ENCODE measurements at regions not wholly inside any gene's neighbourhood (a gene's known extent, or its start where the extent isn't known, plus 50 kb on each side); places are given as distances from the start of the nearest gene placed in this dataset.

DNA sequence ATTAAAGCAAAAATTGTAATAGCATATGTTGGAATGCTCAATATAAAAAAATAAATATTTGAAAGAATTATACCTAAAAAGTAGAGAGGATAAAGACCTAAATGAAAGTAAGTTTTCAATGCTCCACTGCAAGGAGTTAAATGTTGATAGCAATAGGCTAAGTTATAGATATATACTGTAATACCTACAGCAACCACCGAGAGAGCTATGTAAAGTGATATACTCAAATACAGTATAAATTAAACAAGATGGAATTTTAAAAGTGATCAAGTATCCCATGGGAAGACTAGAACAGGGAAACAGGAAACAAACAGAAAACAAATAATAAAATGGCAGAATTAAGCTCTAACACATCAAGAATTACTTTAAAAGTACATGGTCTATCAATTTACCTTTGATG lies 73.9 kb downstream of the CASP3 start:
- Histone ChIP-seq H3K4me3 (ENCODE audit: low read depth, low read length) (no peak overlapping the region), H3K36me3 (ENCODE audit: insufficient read depth) (no peaks in the 10 kb centered on the region), H3K27ac (ENCODE audit: low read depth) (no peak overlapping the region), H3K4me1 (ENCODE audit: insufficient read depth) (no peaks in the 10 kb centered on the region)
- DNase-seq (ENCODE audit: extremely low spot score), result no peak
- 32% methylated on average over 1 of the region's 1 CpG for WGBS

- Histone ChIP-seq H3K4me1 (ENCODE audit: insufficient read depth) (no peaks in the 10 kb centered on the region), H3K27ac (ENCODE audit: low read depth) (no peak overlapping the region), H3K4me3 (ENCODE audit: low read depth, low read length) (no peak overlapping the region), H3K36me3 (ENCODE audit: insufficient read depth) (no peaks in the 10 kb centered on the region)
- DNase-seq (ENCODE audit: extremely low spot score), result no peak
- 61% methylated on average over 5 of the region's 5 CpGs for WGBS
Observed at GRCh38 chr4:184574861-184575260, 74.4 kb downstream of the CASP3 start.

GRCh38 chr4:184573701-184574100 lies 75.5 kb downstream of the CASP3 start:
- Histone ChIP-seq H3K27ac (ENCODE audit: low read depth) (no peak overlapping the region), H3K36me3 (ENCODE audit: insufficient read depth) (no peaks in the 10 kb centered on the region), H3K4me3 (ENCODE audit: low read depth, low read length) (no peak overlapping the region), H3K4me1 (ENCODE audit: insufficient read depth) (no peaks in the 10 kb centered on the region)
- DNase-seq (ENCODE audit: extremely low spot score), result no peak
- WGBS, result 80% methylated on average over 2 of the region's 2 CpGs

- 65% methylated on average over 6 of the region's 6 CpGs for WGBS
- DNase-seq (ENCODE audit: extremely low spot score), result no peak
- no peak overlapping the region for H3K4me3 ChIP-seq (ENCODE audit: low read depth, low read length)
- no peaks in the 10 kb centered on the region for H3K4me1 ChIP-seq (ENCODE audit: insufficient read depth)
- no peaks in the 10 kb centered on the region for H3K36me3 ChIP-seq (ENCODE audit: insufficient read depth)
- no peak overlapping the region for H3K27ac ChIP-seq (ENCODE audit: low read depth)
Observed at GRCh38 chr4:184568770-184569169, 80.5 kb downstream of the CASP3 start.

- H3K36me3 ChIP-seq (ENCODE audit: insufficient read depth), result no peaks in the 10 kb centered on the region
- H3K4me3 ChIP-seq (ENCODE audit: low read depth, low read length), result no peak overlapping the region
- H3K4me1 ChIP-seq (ENCODE audit: insufficient read depth), result no peaks in the 10 kb centered on the region
- no peak overlapping the region for H3K27ac ChIP-seq (ENCODE audit: low read depth)
- DNase-seq (ENCODE audit: extremely low spot score), result no peak
- WGBS, result 91% methylated on average over 3 of the region's 3 CpGs
Observed at GRCh38 chr4:184563621-184564020, 85.6 kb downstream of the CASP3 start.

DNA sequence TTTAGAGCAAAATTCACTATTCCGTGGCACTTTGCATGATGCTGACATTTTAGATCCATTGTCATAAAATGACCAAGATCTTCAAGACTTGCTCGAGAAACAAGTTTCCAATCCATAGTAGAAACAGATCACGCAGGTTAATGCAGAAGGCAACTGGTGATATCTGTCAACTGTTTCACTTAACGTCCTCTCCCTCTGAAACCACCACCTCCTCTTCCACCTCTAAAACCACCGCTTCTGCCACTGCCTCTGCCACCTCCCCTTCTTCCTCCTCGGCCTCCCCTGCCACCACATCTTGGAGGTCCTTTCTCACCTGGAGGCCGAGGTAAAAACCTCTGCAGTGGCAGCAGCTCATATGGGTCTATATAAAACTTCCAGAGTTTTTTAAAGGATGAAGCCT lies 84.6 kb upstream of the IRF2 start:
- Histone ChIP-seq H3K27ac (ENCODE audit: low read depth) (no peak overlapping the region), H3K4me1 (ENCODE audit: insufficient read depth) (no peaks in the 10 kb centered on the region), H3K36me3 (ENCODE audit: insufficient read depth) (no peaks in the 10 kb centered on the region), H3K4me3 (ENCODE audit: low read depth, low read length) (no peak overlapping the region)
- no peak for DNase-seq (ENCODE audit: extremely low spot score)
- 72% methylated on average over 7 of the region's 7 CpGs for WGBS

DNA sequence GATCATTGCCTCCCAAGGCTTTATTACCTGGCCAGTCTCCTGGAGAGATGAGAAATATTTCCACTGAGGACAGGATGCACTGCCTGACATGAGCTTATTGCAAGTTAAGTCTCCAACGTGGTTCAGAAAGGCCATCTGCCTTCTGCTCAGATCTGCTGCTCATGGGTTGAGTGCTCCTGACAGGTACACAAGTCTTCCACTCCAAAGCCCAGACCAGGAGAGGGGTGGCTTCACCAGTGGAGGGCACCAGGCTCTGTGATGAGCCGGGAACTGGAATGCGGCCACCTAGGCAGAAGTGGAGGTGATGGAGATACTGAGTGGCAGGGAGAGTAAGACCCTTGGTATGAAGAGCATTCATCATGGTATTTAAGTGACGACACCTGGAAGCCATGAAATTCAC lies 79.5 kb upstream of the IRF2 start:
- H3K4me1 ChIP-seq (ENCODE audit: insufficient read depth), result no peaks in the 10 kb centered on the region
- no peak for DNase-seq (ENCODE audit: extremely low spot score)
- 77% methylated on average over 4 of the region's 4 CpGs for whole genome bisulfite sequencing

GRCh38 chr4:184550476-184550875 lies 76.1 kb upstream of the IRF2 start:
- H3K4me1 ChIP-seq (ENCODE audit: insufficient read depth), result no peaks in the 10 kb centered on the region
- no peak for DNase-seq (ENCODE audit: extremely low spot score)
- no peaks in the 10 kb centered on the region for H3K36me3 ChIP-seq (ENCODE audit: insufficient read depth)
- 32% methylated on average over 3 of the region's 3 CpGs for WGBS
- no peak overlapping the region for H3K4me3 ChIP-seq (ENCODE audit: low read depth, low read length)
- no peak overlapping the region for H3K27ac ChIP-seq (ENCODE audit: low read depth)

More for the DNA sequence above, 79.5 kb upstream of the IRF2 start:
- Histone ChIP-seq H3K36me3 (ENCODE audit: insufficient read depth) (no peaks in the 10 kb centered on the region), H3K27ac (ENCODE audit: low read depth) (no peak overlapping the region), H3K4me3 (ENCODE audit: low read depth, low read length) (no peak overlapping the region)

- no peak for DNase-seq (ENCODE audit: extremely low spot score)
- H3K36me3 ChIP-seq (ENCODE audit: insufficient read depth), result no peaks in the 10 kb centered on the region
- no peak overlapping the region for H3K27ac ChIP-seq (ENCODE audit: low read depth)
- no peaks in the 10 kb centered on the region for H3K4me1 ChIP-seq (ENCODE audit: insufficient read depth)
- H3K4me3 ChIP-seq (ENCODE audit: low read depth, low read length), result no peak overlapping the region
- 63% methylated on average over 20 of the region's 20 CpGs for WGBS
Observed at GRCh38 chr4:184548648-184549341, 74.4 kb upstream of the IRF2 start.

GRCh38 chr4:184548316-184548647 lies 73.9 kb upstream of the IRF2 start:
- WGBS, result 48% methylated on average over 5 of the region's 5 CpGs
- DNase-seq (ENCODE audit: extremely low spot score), result no peak
- H3K4me3 ChIP-seq (ENCODE audit: low read depth, low read length), result no peak overlapping the region

GRCh38 chr4:184544788-184545409 lies 70.5 kb upstream of the IRF2 start:
- 60% methylated on average over 4 of the region's 4 CpGs for WGBS
- Histone ChIP-seq H3K4me1 (ENCODE audit: insufficient read depth) (no peaks in the 10 kb centered on the region), H3K27ac (ENCODE audit: low read depth) (no peak overlapping the region), H3K4me3 (ENCODE audit: low read depth, low read length) (no peak overlapping the region), H3K36me3 (ENCODE audit: insufficient read depth) (no peaks in the 10 kb centered on the region)
- DNase-seq (ENCODE audit: extremely low spot score), result no peak

More at GRCh38 chr4:184548316-184548647, 73.9 kb upstream of the IRF2 start:
- H3K4me1 ChIP-seq (ENCODE audit: insufficient read depth), result no peaks in the 10 kb centered on the region
- H3K27ac ChIP-seq (ENCODE audit: low read depth), result no peak overlapping the region
- no peaks in the 10 kb centered on the region for H3K36me3 ChIP-seq (ENCODE audit: insufficient read depth)

- H3K4me1 ChIP-seq (ENCODE audit: insufficient read depth), result no peaks in the 10 kb centered on the region
- no peak overlapping the region for H3K4me3 ChIP-seq (ENCODE audit: low read depth, low read length)
- H3K36me3 ChIP-seq (ENCODE audit: insufficient read depth), result no peaks in the 10 kb centered on the region
- H3K27ac ChIP-seq (ENCODE audit: low read depth), result no peak overlapping the region
- DNase-seq (ENCODE audit: extremely low spot score), result no peak
- 90% methylated on average over 5 of the region's 5 CpGs for WGBS
Observed at GRCh38 chr4:184541907-184542306, 67.6 kb upstream of the IRF2 start.

DNA sequence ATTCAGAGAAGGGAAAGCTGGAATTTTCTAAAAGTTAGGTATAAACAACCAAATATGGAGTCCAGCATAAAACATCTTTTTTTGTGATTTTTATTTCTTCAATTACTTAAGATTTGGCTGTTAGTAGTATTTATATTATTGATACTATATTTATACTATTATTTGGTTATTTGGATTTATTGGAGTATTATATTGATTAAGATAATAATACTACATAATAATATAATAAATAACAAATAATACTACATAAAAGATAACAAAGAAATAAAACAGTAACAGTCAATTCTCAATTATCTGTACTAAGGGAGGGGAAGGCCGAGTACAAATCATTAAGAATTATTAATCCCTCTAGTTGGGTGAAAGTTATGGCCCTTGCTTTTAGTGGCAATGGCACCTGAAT lies 66.0 kb upstream of the IRF2 start:
- H3K27ac ChIP-seq (ENCODE audit: low read depth), result no peak overlapping the region
- no peaks in the 10 kb centered on the region for H3K4me1 ChIP-seq (ENCODE audit: insufficient read depth)
- no peak overlapping the region for H3K4me3 ChIP-seq (ENCODE audit: low read depth, low read length)
- no peak for DNase-seq (ENCODE audit: extremely low spot score)
- WGBS, result 87% methylated on average over 1 of the region's 1 CpG
- H3K36me3 ChIP-seq (ENCODE audit: insufficient read depth), result no peaks in the 10 kb centered on the region

DNA sequence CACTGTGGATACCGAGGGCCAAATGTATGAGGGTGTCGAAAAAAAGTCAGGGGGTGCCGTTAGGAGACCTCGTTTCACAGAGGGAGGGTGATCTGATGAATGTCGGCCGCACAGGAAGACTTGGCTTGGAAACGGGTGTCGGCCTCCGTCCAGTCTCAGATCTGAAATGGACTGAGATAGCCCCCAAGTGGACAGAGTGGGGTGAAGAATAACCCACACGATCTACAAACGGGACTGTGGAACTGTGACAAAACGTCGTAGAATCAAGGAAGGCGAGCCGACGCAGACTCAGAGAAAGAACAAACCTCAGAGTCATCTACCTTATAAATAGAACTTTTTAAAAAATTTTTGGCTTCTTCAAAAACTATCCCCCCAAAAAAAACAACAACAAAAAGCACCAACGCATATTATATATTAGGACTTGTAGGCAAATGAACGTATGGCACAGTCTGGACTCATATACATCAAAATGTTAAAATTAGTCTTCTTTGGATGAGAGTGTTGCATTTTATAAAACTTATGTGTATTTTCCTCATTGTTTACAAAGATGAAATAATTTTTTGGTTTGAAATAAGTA lies 63.8 kb upstream of the IRF2 start:
- 4% methylated on average over 18 of the region's 18 CpGs for WGBS

More for the DNA sequence above, 63.8 kb upstream of the IRF2 start:
- H3K36me3 ChIP-seq (ENCODE audit: insufficient read depth), result no peaks in the 10 kb centered on the region
- no peaks in the 10 kb centered on the region for H3K4me1 ChIP-seq (ENCODE audit: insufficient read depth)
- peak overlapping the region; percentile 8 for H3K4me3 ChIP-seq (ENCODE audit: low read depth, low read length)
- peak; percentile 91 for DNase-seq (ENCODE audit: extremely low spot score)
- peak overlapping the region; percentile 54 for H3K27ac ChIP-seq (ENCODE audit: low read depth)

Measured in urinary bladder (tissue), 3 donors.